ENCODE measurements at regions not wholly inside any gene's neighbourhood (a gene's known extent, or its start where the extent isn't known, plus 50 kb on each side); places are given as distances from the start of the nearest gene placed in this dataset.

DNA sequence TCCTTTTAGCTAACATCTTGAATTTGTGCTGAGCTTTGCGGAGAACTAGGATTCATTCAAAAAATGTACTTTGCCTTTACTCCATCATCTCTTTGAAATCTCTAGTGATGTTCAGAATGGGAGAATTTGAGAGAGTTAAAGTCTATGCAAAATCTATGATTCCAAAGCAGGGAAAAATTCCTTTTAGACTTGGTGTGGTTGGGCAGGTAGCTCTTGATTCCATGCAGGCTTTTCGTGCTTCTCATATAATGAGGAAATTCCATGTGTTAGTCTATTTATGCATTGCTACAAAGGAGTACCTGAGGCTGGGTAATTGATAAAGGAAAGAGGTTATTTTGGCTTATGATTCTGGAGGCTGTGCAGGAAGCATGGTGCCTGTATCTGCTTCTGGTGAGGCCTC is 258.9 kb upstream of the EPHA4 start:
- Mint-ChIP-seq H3K4me1 (ENCODE audit: low read depth) (no peaks in the 10 kb centered on the region), H3K4me3 (ENCODE audit: unreplicated experiment) (no peak overlapping the region), H3K36me3 (ENCODE audit: low read depth) (no peaks in the 10 kb centered on the region), H3K9me3 (ENCODE audit: low read depth) (peaks cover 17% of the 10 kb centered on the region), H3K27me3 (ENCODE audit: low read depth) (no peaks in the 10 kb centered on the region), H3K27ac (ENCODE audit: unreplicated experiment) (no peak overlapping the region)
- DNase-seq (ENCODE audit: low spot score), result no peak
- TF ChIP-seq, protein P1, sequence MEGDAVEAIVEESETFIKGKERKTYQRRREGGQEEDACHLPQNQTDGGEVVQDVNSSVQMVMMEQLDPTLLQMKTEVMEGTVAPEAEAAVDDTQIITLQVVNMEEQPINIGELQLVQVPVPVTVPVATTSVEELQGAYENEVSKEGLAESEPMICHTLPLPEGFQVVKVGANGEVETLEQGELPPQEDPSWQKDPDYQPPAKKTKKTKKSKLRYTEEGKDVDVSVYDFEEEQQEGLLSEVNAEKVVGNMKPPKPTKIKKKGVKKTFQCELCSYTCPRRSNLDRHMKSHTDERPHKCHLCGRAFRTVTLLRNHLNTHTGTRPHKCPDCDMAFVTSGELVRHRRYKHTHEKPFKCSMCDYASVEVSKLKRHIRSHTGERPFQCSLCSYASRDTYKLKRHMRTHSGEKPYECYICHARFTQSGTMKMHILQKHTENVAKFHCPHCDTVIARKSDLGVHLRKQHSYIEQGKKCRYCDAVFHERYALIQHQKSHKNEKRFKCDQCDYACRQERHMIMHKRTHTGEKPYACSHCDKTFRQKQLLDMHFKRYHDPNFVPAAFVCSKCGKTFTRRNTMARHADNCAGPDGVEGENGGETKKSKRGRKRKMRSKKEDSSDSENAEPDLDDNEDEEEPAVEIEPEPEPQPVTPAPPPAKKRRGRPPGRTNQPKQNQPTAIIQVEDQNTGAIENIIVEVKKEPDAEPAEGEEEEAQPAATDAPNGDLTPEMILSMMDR (IDR thresholded peaks at IDR 0.05), result no peak

DNA sequence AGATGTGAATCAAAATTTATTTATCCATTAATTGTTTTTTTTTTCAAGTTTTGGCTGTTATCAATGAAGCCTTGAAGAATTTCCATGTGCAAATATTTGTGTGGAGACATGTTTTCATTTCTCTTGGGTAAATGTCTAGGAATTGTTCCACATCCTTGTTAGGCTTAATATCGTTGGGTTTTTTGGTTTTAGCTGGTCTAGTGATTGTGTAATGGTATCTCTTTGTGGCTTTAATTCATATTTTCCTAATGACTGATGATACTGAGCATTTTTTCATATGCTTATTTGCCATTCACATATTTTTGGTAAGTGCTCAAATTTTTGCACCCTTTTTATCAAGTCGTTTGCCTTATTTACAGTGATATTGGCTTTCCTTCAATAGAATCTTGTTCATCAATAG is 250.3 kb upstream of the EPHA4 start:
- no peak for DNase-seq (ENCODE audit: low spot score)
- peaks cover 12% of the 10 kb centered on the region for H3K9me3 Mint-ChIP-seq (ENCODE audit: low read depth)
- H3K36me3 Mint-ChIP-seq (ENCODE audit: low read depth), result no peaks in the 10 kb centered on the region
- no peaks in the 10 kb centered on the region for H3K4me1 Mint-ChIP-seq (ENCODE audit: low read depth)
- no peak overlapping the region for H3K4me3 Mint-ChIP-seq (ENCODE audit: unreplicated experiment)
- TF ChIP-seq, protein P1 (IDR thresholded peaks at IDR 0.05), result no peak
- peaks cover 5% of the 10 kb centered on the region for H3K27me3 Mint-ChIP-seq (ENCODE audit: low read depth)
- no peak overlapping the region for H3K27ac Mint-ChIP-seq (ENCODE audit: unreplicated experiment)

DNA sequence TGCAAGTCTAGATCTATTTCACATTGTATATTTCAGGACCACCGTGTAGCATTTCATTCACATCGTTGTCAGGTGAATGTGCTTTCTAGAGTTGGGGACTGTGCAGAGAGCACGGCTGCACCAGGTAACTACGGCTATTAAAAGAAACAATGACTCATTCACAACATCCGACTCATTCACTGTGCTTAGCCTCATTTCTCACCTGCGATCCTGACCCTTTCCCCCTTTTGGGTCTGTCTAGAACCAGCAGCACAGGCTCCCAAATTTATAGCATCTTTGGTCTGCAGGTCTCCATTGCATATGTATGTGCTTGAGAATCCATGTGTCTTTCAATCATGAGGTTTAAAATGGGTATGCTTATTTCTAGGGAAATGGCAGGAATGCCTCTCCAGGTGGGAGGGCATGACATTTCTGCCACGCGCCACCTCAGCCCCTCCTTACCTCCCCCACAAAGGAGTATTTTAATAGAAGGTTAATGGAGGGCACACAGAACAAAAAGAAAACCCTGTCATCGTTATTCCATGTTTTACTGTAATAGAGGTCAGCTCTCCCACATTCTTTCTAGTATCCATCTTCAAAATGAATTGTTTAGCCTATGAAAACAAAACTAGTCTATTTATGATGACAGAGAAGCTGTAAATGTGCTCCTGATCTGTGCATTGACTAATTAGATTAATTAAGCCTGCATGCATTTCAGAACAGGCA is 246.7 kb upstream of the EPHA4 start:
- H3K36me3 Mint-ChIP-seq (ENCODE audit: low read depth), result no peaks in the 10 kb centered on the region
- H3K9me3 Mint-ChIP-seq (ENCODE audit: low read depth), result no peaks in the 10 kb centered on the region
- H3K27ac Mint-ChIP-seq (ENCODE audit: unreplicated experiment), result no peak overlapping the region
- H3K4me1 Mint-ChIP-seq (ENCODE audit: low read depth), result no peaks in the 10 kb centered on the region
- H3K27me3 Mint-ChIP-seq (ENCODE audit: low read depth), result peaks cover 5% of the 10 kb centered on the region
- TF ChIP-seq, protein P1 (IDR thresholded peaks at IDR 0.05), result no peak
- no peak for DNase-seq (ENCODE audit: low spot score)
- H3K4me3 Mint-ChIP-seq (ENCODE audit: unreplicated experiment), result no peak overlapping the region

DNA sequence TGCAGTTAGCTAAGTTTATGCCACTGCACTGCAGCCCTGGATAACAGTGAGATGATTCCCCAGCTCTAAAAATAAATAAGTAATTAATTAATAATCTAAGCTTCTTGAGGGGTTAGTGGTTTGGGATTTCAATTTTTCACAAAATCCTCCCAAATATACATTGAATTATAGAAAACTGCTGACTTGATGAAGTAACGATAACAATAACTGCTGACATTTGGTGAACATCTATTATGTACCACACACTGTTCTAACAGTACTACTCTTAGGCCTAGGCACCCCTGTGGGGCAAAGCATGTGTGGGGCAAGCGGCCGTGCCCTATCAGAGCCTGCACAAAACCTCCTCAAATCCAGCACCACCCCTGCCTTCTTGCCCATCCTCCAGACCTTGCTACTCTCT is 245.8 kb upstream of the EPHA4 start:
- DNase-seq (ENCODE audit: low spot score), result no peak
- no peak overlapping the region for H3K27ac Mint-ChIP-seq (ENCODE audit: unreplicated experiment)
- peaks cover 5% of the 10 kb centered on the region for H3K27me3 Mint-ChIP-seq (ENCODE audit: low read depth)
- no peaks in the 10 kb centered on the region for H3K9me3 Mint-ChIP-seq (ENCODE audit: low read depth)
- H3K36me3 Mint-ChIP-seq (ENCODE audit: low read depth), result no peaks in the 10 kb centered on the region
- TF ChIP-seq, protein P1 (IDR thresholded peaks at IDR 0.05), result no peak
- no peak overlapping the region for H3K4me3 Mint-ChIP-seq (ENCODE audit: unreplicated experiment)
- H3K4me1 Mint-ChIP-seq (ENCODE audit: low read depth), result no peaks in the 10 kb centered on the region

DNA sequence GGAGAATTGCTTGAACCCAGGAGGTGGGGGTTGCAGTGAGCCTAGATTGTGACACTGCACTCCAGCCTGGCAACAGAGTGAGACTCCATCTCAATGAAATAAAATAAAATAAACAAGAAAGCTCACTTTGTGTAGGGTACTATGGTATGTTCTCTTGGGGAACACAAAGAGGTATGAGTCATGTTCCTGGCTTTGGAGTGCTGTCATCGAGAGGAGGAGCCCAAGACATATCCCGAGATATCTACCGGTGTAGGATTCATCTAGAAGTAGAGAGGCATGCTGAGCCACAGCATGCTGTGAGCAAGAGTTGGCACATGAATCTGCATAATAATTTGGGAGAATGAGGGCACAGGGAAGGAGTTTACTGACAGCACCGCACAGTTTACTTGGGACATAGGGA is 244.9 kb upstream of the EPHA4 start:
- Mint-ChIP-seq H3K9me3 (ENCODE audit: low read depth) (no peaks in the 10 kb centered on the region), H3K27me3 (ENCODE audit: low read depth) (peaks cover 5% of the 10 kb centered on the region), H3K4me1 (ENCODE audit: low read depth) (no peaks in the 10 kb centered on the region), H3K36me3 (ENCODE audit: low read depth) (no peaks in the 10 kb centered on the region), H3K27ac (ENCODE audit: unreplicated experiment) (no peak overlapping the region), H3K4me3 (ENCODE audit: unreplicated experiment) (no peak overlapping the region)
- TF ChIP-seq, protein P1 (IDR thresholded peaks at IDR 0.05), result no peak
- no peak for DNase-seq (ENCODE audit: low spot score)

All from chondrocyte (in vitro differentiated cells).